WTC11 (cell line): ENCODE measurements at regions not wholly inside any gene's neighbourhood (a gene's known extent, or its start where the extent isn't known, plus 50 kb on each side); places are given as distances from the start of the nearest gene placed in this dataset.

Source experiments
- ATAC-seq: fragments of 200-7000 bp; cut with Tn5 transposase; 2 replicates; pipeline ENCODE4 v1.10.0; 2021; ENCODE audit warnings: mild to moderate bottlenecking, moderate library complexity
- CTCF ChIA-PET: fragments of 300-600 bp; sonication (Branson Sonifier 250); formaldehyde crosslinking; loops from one replicate; lab custom pipeline; 2021; ENCODE audit warnings: antibody characterized with exemption; lab: Charles Lee
- POLR2A ChIA-PET: fragments of 350-600 bp; sonication (Branson Sonifier 250); formaldehyde crosslinking; loops from one replicate; lab custom pipeline; 2021; ENCODE audit warnings: antibody characterized with exemption; lab: Charles Lee
- DNase-seq: peaks from one replicate; pipeline ENCODE4 v3.0.0; 2021; ENCODE audit warnings: low spot score
- H3K27ac Mint-ChIP-seq: 2 replicates; pipeline ENCODE4 v1.8.0; 2021; ENCODE audit warnings: mixed read lengths
- H3K27me3 Mint-ChIP-seq: 2 replicates; pipeline ENCODE4 v1.8.0; 2021; ENCODE audit warnings: low read depth, mild to moderate bottlenecking, moderate library complexity, mixed read lengths
- H3K36me3 Mint-ChIP-seq: 2 replicates; pipeline ENCODE4 v1.8.0; 2021; ENCODE audit warnings: mixed read lengths
- H3K4me1 Mint-ChIP-seq: 2 replicates; pipeline ENCODE4 v1.8.0; 2022; ENCODE audit warnings: mixed read lengths
- H3K4me3 Mint-ChIP-seq: 2 replicates; pipeline ENCODE4 v1.8.0; 2021; ENCODE audit warnings: mild to moderate bottlenecking, moderate library complexity, mixed read lengths
- H3K9me3 Mint-ChIP-seq: 2 replicates; pipeline ENCODE4 v1.8.0; 2021; ENCODE audit warnings: mixed read lengths
- CBFB ChIP-seq: sonication (generic); formaldehyde crosslinking; IDR thresholded peaks from 2 replicates; pipeline ENCODE4 v1.8.1; 2022; ENCODE audit warnings: mild to moderate bottlenecking, low read depth, missing genetic modification reagents
- CREB1 ChIP-seq: sonication (generic); formaldehyde crosslinking; IDR thresholded peaks from 2 replicates; pipeline ENCODE4 v1.8.0; 2023; ENCODE audit warnings: mild to moderate bottlenecking, missing genetic modification reagents
- CREM ChIP-seq: sonication (generic); formaldehyde crosslinking; IDR thresholded peaks from 2 replicates; pipeline ENCODE4 v1.8.1; 2022; ENCODE audit warnings: mild to moderate bottlenecking, missing genetic modification reagents, moderate library complexity
- ESRRA ChIP-seq: sonication (generic); formaldehyde crosslinking; IDR thresholded peaks from 2 replicates; pipeline ENCODE4 v1.8.1; 2022; ENCODE audit warnings: mild to moderate bottlenecking, missing genetic modification reagents, borderline replicate concordance
- GTF2I ChIP-seq: fragments of 250-450 bp; sonication (Bioruptor Pico); conservative IDR thresholded peaks from 2 replicates; pipeline ENCODE4 v1.4.0; 2021; ENCODE audit warnings: mild to moderate bottlenecking
- JUN ChIP-seq: sonication (generic); formaldehyde crosslinking; IDR thresholded peaks from 2 replicates; pipeline ENCODE4 v1.8.0; 2023; ENCODE audit warnings: mild to moderate bottlenecking, missing genetic modification reagents
- NFATC4 ChIP-seq: fragments of 250-450 bp; sonication (Bioruptor Pico); IDR thresholded peaks from 2 replicates; pipeline ENCODE4 v1.9.0; 2021; ENCODE audit warnings: mild to moderate bottlenecking
- TEAD4 ChIP-seq: sonication (generic); formaldehyde crosslinking; IDR thresholded peaks from 2 replicates; pipeline ENCODE4 v1.8.0; 2022; ENCODE audit warnings: mild to moderate bottlenecking, missing genetic modification reagents
- ZNF138 ChIP-seq: sonication (generic); formaldehyde crosslinking; conservative IDR thresholded peaks from 2 replicates; pipeline ENCODE4 v1.8.1; 2022; ENCODE audit warnings: mild to moderate bottlenecking, moderate library complexity, missing genetic modification reagents
- ZNF219 ChIP-seq: sonication (generic); formaldehyde crosslinking; IDR thresholded peaks from 2 replicates; pipeline ENCODE4 v1.8.0; 2023; ENCODE audit warnings: missing genetic modification reagents, mild to moderate bottlenecking, borderline replicate concordance
- ZNF317 ChIP-seq: sonication (generic); formaldehyde crosslinking; IDR thresholded peaks from 2 replicates; pipeline ENCODE4 v1.8.1; 2023; ENCODE audit warnings: low read depth, mild to moderate bottlenecking, moderate library complexity, missing genetic modification reagents, borderline replicate concordance
- TF ChIP-seq, protein P1 (sequence below): sonication (generic); formaldehyde crosslinking; IDR thresholded peaks from 2 replicates; pipeline ENCODE4 v1.8.1; 2022; ENCODE audit warnings: low read depth, mild to moderate bottlenecking, moderate library complexity, missing genetic modification reagents, borderline replicate concordance
- TF ChIP-seq, protein P2 (sequence below): fragments of 200-600 bp; IDR thresholded peaks from 2 replicates; pipeline ENCODE4 v1.8.0; 2022; ENCODE audit warnings: antibody characterized with exemption
- TF ChIP-seq, protein P3 (sequence below): sonication (generic); formaldehyde crosslinking; IDR thresholded peaks from 2 replicates; pipeline ENCODE4 v1.8.0; 2022; ENCODE audit warnings: mild to moderate bottlenecking, missing genetic modification reagents
- TF ChIP-seq, protein P4 (sequence below): sonication (generic); formaldehyde crosslinking; IDR thresholded peaks from 2 replicates; pipeline ENCODE4 v1.8.0; 2022; ENCODE audit warnings: missing genetic modification reagents
- TF ChIP-seq, protein P5 (sequence below): sonication (generic); formaldehyde crosslinking; IDR thresholded peaks from 2 replicates; pipeline ENCODE4 v1.8.0; 2023; ENCODE audit warnings: mild to moderate bottlenecking, missing genetic modification reagents
- TF ChIP-seq, protein P6 (sequence below): sonication (generic); formaldehyde crosslinking; IDR thresholded peaks from 2 replicates; pipeline ENCODE4 v1.8.0; 2022; ENCODE audit warnings: mild to moderate bottlenecking, missing genetic modification reagents

DNA sequence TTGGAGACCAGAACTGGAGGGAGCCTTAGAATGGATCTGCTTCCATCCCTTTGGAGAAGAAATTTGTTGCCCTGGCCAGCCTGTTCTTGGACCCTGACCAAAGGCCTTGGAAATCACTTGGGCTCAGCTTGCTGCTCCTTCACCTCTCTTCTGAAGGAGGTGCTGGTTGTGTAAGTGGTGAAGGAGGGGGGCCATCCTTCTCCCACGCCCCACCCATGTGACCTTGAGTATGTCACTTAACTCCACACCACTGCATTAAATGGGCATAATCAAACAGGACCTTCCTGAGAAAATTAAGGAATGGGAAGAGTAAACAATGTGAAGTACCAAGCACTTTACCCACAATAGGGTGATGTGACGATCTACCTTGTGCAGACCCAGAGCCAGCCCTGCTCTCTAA lies 68.3 kb upstream of the GJB5 start:
- Mint-ChIP-seq H3K36me3 (no peaks in the 10 kb centered on the region), H3K4me1 (peaks cover 21% of the 10 kb centered on the region), H3K27ac (no peak overlapping the region), H3K4me3 (no peak overlapping the region), H3K27me3 (peaks cover 2% of the 10 kb centered on the region; the same call in 1 of the 2 replicates), H3K9me3 (peaks cover 7% of the 10 kb centered on the region; the same call in 1 of the 2 replicates)
- no peak for ATAC-seq
- TF ChIP-seq TEAD4 (CRISPR knock-in tag) (no peak), CREM (CRISPR knock-in tag) (no peak), JUN (no peak), GTF2I (CRISPR knock-in tag) (no peak), ZNF138 (no peak)
- TF ChIP-seq, protein P1, sequence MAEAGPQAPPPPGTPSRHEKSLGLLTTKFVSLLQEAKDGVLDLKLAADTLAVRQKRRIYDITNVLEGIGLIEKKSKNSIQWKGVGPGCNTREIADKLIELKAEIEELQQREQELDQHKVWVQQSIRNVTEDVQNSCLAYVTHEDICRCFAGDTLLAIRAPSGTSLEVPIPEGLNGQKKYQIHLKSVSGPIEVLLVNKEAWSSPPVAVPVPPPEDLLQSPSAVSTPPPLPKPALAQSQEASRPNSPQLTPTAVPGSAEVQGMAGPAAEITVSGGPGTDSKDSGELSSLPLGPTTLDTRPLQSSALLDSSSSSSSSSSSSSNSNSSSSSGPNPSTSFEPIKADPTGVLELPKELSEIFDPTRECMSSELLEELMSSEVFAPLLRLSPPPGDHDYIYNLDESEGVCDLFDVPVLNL (CRISPR knock-in tag) = no peak
- TF ChIP-seq, protein P2, sequence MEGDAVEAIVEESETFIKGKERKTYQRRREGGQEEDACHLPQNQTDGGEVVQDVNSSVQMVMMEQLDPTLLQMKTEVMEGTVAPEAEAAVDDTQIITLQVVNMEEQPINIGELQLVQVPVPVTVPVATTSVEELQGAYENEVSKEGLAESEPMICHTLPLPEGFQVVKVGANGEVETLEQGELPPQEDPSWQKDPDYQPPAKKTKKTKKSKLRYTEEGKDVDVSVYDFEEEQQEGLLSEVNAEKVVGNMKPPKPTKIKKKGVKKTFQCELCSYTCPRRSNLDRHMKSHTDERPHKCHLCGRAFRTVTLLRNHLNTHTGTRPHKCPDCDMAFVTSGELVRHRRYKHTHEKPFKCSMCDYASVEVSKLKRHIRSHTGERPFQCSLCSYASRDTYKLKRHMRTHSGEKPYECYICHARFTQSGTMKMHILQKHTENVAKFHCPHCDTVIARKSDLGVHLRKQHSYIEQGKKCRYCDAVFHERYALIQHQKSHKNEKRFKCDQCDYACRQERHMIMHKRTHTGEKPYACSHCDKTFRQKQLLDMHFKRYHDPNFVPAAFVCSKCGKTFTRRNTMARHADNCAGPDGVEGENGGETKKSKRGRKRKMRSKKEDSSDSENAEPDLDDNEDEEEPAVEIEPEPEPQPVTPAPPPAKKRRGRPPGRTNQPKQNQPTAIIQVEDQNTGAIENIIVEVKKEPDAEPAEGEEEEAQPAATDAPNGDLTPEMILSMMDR = no peak
- TF ChIP-seq, all 79 proteins: peak for 0
- ChIA-PET CTCF (interaction anchor here (1.0 to 3.9 kb wide), 2 partner anchors 56 kb away, joined by 3 to 29 read pairs; no protein-coding TSS in a partner anchor), POLR2A (no interaction called here)
- DNase-seq = no peak

DNA sequence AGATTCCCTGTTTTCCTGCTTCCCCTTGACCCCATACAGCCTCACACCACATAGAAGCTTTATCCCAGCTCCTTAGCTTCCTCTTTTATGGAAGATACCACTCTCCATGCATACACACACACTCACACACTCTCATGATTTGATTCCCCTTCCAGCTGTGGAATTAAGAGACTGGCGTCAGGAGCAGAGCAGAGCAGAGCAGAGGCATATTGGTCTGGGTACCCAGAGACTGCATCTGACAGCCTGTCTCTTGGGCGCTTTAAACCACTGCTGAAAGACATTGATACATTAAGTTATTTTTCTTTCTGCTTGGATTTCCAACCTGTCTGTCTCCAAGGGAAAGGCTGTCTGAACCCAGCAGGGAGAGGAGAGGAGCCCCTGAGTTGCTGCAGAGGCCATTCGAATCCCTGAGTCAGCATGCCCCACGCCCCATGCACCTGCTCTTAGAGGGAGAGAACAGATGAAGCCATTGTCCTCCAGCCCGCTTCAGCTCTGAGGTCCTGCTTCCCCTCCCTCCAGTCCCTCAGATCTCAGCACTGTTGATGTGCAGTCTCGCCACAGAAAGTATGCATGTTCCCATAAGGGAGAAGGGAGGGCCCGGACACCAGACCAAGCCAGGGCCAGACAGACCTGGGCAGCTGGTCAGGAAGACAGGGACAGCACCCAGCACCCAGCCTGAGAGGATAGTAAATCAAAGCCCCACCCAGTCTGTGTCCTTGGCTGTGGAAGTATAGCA lies 66.7 kb upstream of the GJB5 start:
- ChIA-PET POLR2A (no interaction called here), CTCF (no interaction called here)
- ATAC-seq = no peak

More for the DNA sequence above, 66.7 kb upstream of the GJB5 start:
- Mint-ChIP-seq H3K27me3 (peaks cover 2% of the 10 kb centered on the region; the same call in 1 of the 2 replicates), H3K27ac (no peak overlapping the region), H3K9me3 (peaks cover 7% of the 10 kb centered on the region; the same call in 1 of the 2 replicates), H3K4me3 (no peak overlapping the region), H3K36me3 (no peaks in the 10 kb centered on the region), H3K4me1 (peaks cover 21% of the 10 kb centered on the region)
- DNase-seq = no peak
- TF ChIP-seq, protein P3, sequence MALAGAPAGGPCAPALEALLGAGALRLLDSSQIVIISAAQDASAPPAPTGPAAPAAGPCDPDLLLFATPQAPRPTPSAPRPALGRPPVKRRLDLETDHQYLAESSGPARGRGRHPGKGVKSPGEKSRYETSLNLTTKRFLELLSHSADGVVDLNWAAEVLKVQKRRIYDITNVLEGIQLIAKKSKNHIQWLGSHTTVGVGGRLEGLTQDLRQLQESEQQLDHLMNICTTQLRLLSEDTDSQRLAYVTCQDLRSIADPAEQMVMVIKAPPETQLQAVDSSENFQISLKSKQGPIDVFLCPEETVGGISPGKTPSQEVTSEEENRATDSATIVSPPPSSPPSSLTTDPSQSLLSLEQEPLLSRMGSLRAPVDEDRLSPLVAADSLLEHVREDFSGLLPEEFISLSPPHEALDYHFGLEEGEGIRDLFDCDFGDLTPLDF (CRISPR knock-in tag) = no peak
- TF ChIP-seq, protein P4, sequence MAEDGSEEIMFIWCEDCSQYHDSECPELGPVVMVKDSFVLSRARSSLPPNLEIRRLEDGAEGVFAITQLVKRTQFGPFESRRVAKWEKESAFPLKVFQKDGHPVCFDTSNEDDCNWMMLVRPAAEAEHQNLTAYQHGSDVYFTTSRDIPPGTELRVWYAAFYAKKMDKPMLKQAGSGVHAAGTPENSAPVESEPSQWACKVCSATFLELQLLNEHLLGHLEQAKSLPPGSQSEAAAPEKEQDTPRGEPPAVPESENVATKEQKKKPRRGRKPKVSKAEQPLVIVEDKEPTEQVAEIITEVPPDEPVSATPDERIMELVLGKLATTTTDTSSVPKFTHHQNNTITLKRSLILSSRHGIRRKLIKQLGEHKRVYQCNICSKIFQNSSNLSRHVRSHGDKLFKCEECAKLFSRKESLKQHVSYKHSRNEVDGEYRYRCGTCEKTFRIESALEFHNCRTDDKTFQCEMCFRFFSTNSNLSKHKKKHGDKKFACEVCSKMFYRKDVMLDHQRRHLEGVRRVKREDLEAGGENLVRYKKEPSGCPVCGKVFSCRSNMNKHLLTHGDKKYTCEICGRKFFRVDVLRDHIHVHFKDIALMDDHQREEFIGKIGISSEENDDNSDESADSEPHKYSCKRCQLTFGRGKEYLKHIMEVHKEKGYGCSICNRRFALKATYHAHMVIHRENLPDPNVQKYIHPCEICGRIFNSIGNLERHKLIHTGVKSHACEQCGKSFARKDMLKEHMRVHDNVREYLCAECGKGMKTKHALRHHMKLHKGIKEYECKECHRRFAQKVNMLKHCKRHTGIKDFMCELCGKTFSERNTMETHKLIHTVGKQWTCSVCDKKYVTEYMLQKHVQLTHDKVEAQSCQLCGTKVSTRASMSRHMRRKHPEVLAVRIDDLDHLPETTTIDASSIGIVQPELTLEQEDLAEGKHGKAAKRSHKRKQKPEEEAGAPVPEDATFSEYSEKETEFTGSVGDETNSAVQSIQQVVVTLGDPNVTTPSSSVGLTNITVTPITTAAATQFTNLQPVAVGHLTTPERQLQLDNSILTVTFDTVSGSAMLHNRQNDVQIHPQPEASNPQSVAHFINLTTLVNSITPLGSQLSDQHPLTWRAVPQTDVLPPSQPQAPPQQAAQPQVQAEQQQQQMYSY (CRISPR knock-in tag) = no peak
- no peak for TF ChIP-seq ZNF219
- TF ChIP-seq ESRRA = no peak
- no peak for TF ChIP-seq NFATC4
- TF ChIP-seq, protein P5, sequence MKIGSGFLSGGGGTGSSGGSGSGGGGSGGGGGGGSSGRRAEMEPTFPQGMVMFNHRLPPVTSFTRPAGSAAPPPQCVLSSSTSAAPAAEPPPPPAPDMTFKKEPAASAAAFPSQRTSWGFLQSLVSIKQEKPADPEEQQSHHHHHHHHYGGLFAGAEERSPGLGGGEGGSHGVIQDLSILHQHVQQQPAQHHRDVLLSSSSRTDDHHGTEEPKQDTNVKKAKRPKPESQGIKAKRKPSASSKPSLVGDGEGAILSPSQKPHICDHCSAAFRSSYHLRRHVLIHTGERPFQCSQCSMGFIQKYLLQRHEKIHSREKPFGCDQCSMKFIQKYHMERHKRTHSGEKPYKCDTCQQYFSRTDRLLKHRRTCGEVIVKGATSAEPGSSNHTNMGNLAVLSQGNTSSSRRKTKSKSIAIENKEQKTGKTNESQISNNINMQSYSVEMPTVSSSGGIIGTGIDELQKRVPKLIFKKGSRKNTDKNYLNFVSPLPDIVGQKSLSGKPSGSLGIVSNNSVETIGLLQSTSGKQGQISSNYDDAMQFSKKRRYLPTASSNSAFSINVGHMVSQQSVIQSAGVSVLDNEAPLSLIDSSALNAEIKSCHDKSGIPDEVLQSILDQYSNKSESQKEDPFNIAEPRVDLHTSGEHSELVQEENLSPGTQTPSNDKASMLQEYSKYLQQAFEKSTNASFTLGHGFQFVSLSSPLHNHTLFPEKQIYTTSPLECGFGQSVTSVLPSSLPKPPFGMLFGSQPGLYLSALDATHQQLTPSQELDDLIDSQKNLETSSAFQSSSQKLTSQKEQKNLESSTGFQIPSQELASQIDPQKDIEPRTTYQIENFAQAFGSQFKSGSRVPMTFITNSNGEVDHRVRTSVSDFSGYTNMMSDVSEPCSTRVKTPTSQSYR (CRISPR knock-in tag) = no peak
- TF ChIP-seq CREB1 (CRISPR knock-in tag) = no peak
- no peak for TF ChIP-seq CBFB (CRISPR knock-in tag)
- TF ChIP-seq ZNF317 (CRISPR knock-in tag) = no peak
- TF ChIP-seq, protein P6, sequence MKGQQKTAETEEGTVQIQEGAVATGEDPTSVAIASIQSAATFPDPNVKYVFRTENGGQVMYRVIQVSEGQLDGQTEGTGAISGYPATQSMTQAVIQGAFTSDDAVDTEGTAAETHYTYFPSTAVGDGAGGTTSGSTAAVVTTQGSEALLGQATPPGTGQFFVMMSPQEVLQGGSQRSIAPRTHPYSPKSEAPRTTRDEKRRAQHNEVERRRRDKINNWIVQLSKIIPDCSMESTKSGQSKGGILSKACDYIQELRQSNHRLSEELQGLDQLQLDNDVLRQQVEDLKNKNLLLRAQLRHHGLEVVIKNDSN (CRISPR knock-in tag) = no peak
